ENCODE measurements at regions not wholly inside any gene's neighbourhood (a gene's known extent, or its start where the extent isn't known, plus 50 kb on each side); places are given as distances from the start of the nearest gene placed in this dataset.
"Not testable (repeated sequence)": the region's sequence is repeated elsewhere in the genome, so short reads cannot be mapped to it uniquely, and the experiment has no call there.

DNA sequence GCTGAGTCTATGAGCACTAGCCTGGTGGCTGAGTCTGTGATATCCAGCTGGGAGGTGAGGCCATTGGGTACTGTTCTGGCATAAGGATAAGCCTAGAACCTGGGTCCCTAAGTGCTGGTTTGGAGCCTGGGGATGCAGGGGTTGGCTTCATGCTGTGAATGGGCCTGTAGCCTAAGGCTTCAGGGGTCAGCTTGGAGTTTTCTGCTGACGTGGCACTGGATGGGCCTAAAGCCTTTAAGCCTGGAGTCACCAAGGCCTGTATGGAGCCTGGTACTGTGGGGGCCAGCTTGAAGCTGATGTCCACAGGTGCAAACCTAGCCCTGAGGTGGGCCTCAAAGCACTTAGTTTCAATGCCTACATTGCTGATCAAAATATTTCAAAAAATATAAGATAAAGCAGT is 979.6 kb upstream of the POU3F4 start:
- no peak for DNase-seq (ENCODE audit: low spot score)
- in situ Hi-C loops (cut with MboI; ENCODE audit: low sequenced_read_pairs, unreplicated experiment) = no loop called here
- TF ChIP-seq CTCF (IDR thresholded peaks at IDR 0.05; ENCODE audit: borderline replicate concordance, control extremely low read depth, extremely low read depth, insufficient read depth, missing control alignments) = no peak

DNA sequence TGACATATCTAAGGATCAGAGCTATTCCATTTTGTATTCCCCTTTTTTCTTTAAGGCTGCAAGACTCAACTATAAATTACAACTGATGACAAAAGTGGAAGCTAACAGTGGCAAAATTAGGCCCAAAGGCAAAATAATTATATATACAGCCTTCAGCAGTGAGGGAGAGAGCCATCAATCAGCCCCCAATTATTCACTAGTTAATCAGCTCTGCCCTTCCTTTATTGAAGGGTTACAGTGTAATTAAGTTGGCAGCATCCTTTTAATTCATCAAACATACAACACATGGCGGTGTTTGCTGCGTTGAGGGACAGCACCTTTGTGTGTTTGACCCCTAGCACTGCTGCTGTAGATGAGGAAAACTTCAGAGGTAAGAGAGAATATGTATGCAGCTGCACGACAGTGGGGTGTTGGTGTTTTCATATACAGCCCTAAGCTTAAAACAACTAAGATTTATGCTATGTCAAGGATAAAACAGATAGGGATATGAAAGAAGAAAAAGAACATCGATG is 973.9 kb upstream of the POU3F4 start:
- DNase-seq (ENCODE audit: low spot score) = no peak
- in situ Hi-C loops (cut with MboI; ENCODE audit: low sequenced_read_pairs, unreplicated experiment) = no loop called here
- no peak for TF ChIP-seq CTCF (IDR thresholded peaks at IDR 0.05; ENCODE audit: borderline replicate concordance, control extremely low read depth, extremely low read depth, insufficient read depth, missing control alignments)

GRCh38 chrX:82537205-82537604 is 970.9 kb upstream of the POU3F4 start:
- DNase-seq (ENCODE audit: low spot score); in situ Hi-C loops (cut with MboI; ENCODE audit: low sequenced_read_pairs, unreplicated experiment): not testable (repeated sequence)

GRCh38 chrX:82541822-82542221 is 966.3 kb upstream of the POU3F4 start:
- in situ Hi-C loops (cut with MboI; ENCODE audit: low sequenced_read_pairs, unreplicated experiment) = no loop called here
- no peak for TF ChIP-seq CTCF (IDR thresholded peaks at IDR 0.05; ENCODE audit: borderline replicate concordance, control extremely low read depth, extremely low read depth, insufficient read depth, missing control alignments)
- no peak for DNase-seq (ENCODE audit: low spot score)

DNA sequence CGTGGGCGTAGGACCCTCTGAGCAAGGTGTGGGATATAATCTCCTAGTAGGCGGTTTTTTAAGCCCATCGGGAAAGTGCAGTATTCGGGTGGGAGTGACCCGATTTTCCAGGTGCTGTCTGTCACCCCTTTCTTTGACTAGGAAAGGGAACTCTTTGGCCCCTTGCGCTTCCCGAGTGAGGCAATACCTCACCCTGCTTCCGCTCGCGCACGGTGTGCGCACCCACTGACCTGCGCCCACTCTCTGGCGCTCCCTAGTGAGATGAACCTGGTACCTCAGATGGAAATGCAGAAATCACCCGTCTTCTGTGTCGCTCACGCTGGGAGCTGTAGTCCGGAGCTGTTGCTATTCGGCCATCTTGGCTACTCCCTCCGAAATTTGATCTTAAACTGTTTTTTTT is 955.9 kb upstream of the POU3F4 start:
- DNase-seq (ENCODE audit: low spot score); in situ Hi-C loops (cut with MboI; ENCODE audit: low sequenced_read_pairs, unreplicated experiment): not testable (repeated sequence)

- TF ChIP-seq CTCF (IDR thresholded peaks at IDR 0.05; ENCODE audit: borderline replicate concordance, control extremely low read depth, extremely low read depth, insufficient read depth, missing control alignments) = no peak
- in situ Hi-C loops (cut with MboI; ENCODE audit: low sequenced_read_pairs, unreplicated experiment) = no loop called here
- DNase-seq (ENCODE audit: low spot score) = no peak
Observed at GRCh38 chrX:82556588-82556987, 951.5 kb upstream of the POU3F4 start.

DNA sequence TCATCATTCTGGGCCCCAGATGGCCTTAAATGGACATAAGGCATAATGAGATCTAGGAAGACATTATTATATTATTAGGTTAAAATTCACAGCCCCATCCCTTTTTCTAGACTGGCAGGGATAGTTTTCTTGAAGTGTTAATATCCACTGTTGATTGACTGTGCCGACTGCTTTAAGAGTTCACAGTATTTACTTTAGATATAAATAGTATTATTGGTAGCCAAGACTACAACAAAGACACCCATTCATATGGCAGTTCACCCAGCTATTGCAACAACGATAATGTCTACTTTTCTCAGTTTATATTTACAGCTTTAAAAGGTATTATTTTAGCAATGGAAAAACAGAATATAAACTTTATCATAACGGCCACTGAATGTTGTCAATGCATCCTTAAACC is 922.2 kb upstream of the POU3F4 start:
- TF ChIP-seq CTCF (IDR thresholded peaks at IDR 0.05; ENCODE audit: borderline replicate concordance, control extremely low read depth, extremely low read depth, insufficient read depth, missing control alignments) = no peak
- in situ Hi-C loops (cut with MboI; ENCODE audit: low sequenced_read_pairs, unreplicated experiment) = no loop called here
- no peak for DNase-seq (ENCODE audit: low spot score)

GRCh38 chrX:82589410-82589809 is 918.7 kb upstream of the POU3F4 start:
- in situ Hi-C loops (cut with MboI; ENCODE audit: low sequenced_read_pairs, unreplicated experiment) = no loop called here
- no peak for TF ChIP-seq CTCF (IDR thresholded peaks at IDR 0.05; ENCODE audit: borderline replicate concordance, control extremely low read depth, extremely low read depth, insufficient read depth, missing control alignments)
- DNase-seq (ENCODE audit: low spot score) = no peak
